CD4-positive, alpha-beta memory T cell (primary cell): ENCODE measurements at regions not wholly inside any gene's neighbourhood (a gene's known extent, or its start where the extent isn't known, plus 50 kb on each side); places are given as distances from the start of the nearest gene placed in this dataset.

ENCODE experiments used
- CTCF ChIA-PET: fragments of 350-600 bp; sonication (Branson Sonifier 250); formaldehyde crosslinking; loops from one replicate; lab custom pipeline; 2021; ENCODE audit warnings: inconsistent platforms; ENCODE audit not compliant: partially characterized antibody; lab: Charles Lee
- POLR2A ChIA-PET: fragments of 350-600 bp; sonication (Branson Sonifier 250); formaldehyde crosslinking; loops from one replicate; lab custom pipeline; 2021; ENCODE audit not compliant: partially characterized antibody; lab: Charles Lee
- DNase-seq, 5 donors: peaks; one replicate each; pipeline versions ENCODE4 v3.0.0 to v3.0.0-alpha.2; 2020 to 2022; ENCODE audit warnings: mixed read lengths in 1 of 5
- H3K27ac ChIP-seq: one replicate; pipeline ENCODE4 v1.7.0; 2013; ENCODE audit warnings: low read depth, low read length
- H3K27me3 ChIP-seq: 2 replicates; pipeline ENCODE4 v1.7.0; 2013; ENCODE audit warnings: mild to moderate bottlenecking, low read length, moderate library complexity; ENCODE audit not compliant: insufficient read depth
- H3K36me3 ChIP-seq: 2 replicates; pipeline ENCODE4 v1.7.0; 2013; ENCODE audit warnings: mild to moderate bottlenecking, low read length, moderate library complexity; ENCODE audit not compliant: insufficient read depth
- H3K4me1 ChIP-seq: 2 replicates; pipeline ENCODE4 v1.7.0; 2013; ENCODE audit warnings: mild to moderate bottlenecking, low read length, moderate library complexity; ENCODE audit not compliant: insufficient read depth
- H3K4me3 ChIP-seq, 2 donors: one replicate each; pipeline ENCODE4 v1.7.0; 2013; ENCODE audit warnings: low read length in 2 of 2, mild to moderate bottlenecking in 1 of 2
- H3K9me3 ChIP-seq, 2 donors: one replicate each; pipeline ENCODE4 v1.7.0; 2013; ENCODE audit warnings: low read length in 2 of 2, control low read depth in 1 of 2; ENCODE audit not compliant: control insufficient read depth in 1 of 2
- H3K27ac Mint-ChIP-seq, 7 donors: one replicate each; pipeline ENCODE4 v1.8.0; 2020 to 2021; ENCODE audit warnings: mixed read lengths in 7 of 7, mild to moderate bottlenecking in 6 of 7, inconsistent platforms in 3 of 7, moderate library complexity in 3 of 7
- H3K27me3 Mint-ChIP-seq, 2 donors: one replicate each; pipeline ENCODE4 v1.8.0; 2020 to 2021; ENCODE audit warnings: mixed read lengths in 2 of 2
- H3K36me3 Mint-ChIP-seq, 2 donors: one replicate each; pipeline ENCODE4 v1.8.0; 2020 to 2021; ENCODE audit warnings: mixed read lengths in 2 of 2, inconsistent platforms in 1 of 2, mild to moderate bottlenecking in 1 of 2
- H3K4me1 Mint-ChIP-seq, 4 donors: one replicate each; pipeline ENCODE4 v1.8.0; 2020 to 2021; ENCODE audit warnings: mixed read lengths in 4 of 4, mild to moderate bottlenecking in 1 of 4
- H3K4me3 Mint-ChIP-seq, 8 donors: one replicate each; pipeline ENCODE4 v1.8.0; 2020 to 2021; ENCODE audit warnings: mixed read lengths in 8 of 8, mild to moderate bottlenecking in 7 of 8, moderate library complexity in 6 of 8, inconsistent platforms in 3 of 8
- H3K9me3 Mint-ChIP-seq, 8 donors: one replicate each; pipeline ENCODE4 v1.8.0; 2020 to 2021; ENCODE audit warnings: mixed read lengths in 8 of 8, mild to moderate bottlenecking in 5 of 8, inconsistent platforms in 3 of 8, moderate library complexity in 1 of 8
- intact Hi-C: fragments of 100-400 bp; cut with micrococcal nuclease; formaldehyde crosslinking; loops from one replicate; pipeline ENCODE4 v1.15.1; 2023

- Histone ChIP-seq H3K9me3 (no peaks in the 10 kb centered on the region), H3K4me3 (no peak overlapping the region), H3K36me3 (no peaks in the 10 kb centered on the region), H3K27me3 (no peaks in the 10 kb centered on the region), H3K4me1 (no peaks in the 10 kb centered on the region), H3K27ac (no peak overlapping the region)
- peaks cover 0 to 3% (median under 1%) of the 10 kb centered on the region in 8 donors for H3K9me3 Mint-ChIP-seq
- H3K4me1 Mint-ChIP-seq, result no peaks in the 10 kb centered on the region
- H3K27me3 Mint-ChIP-seq, result no peaks in the 10 kb centered on the region
- intact Hi-C loops, result no loop called here
- no peak overlapping the region for H3K4me3 Mint-ChIP-seq
- ChIA-PET CTCF (no interaction called here), POLR2A (no interaction called here)
- H3K36me3 Mint-ChIP-seq, result no peaks in the 10 kb centered on the region
- DNase-seq, result no peak
- no peak overlapping the region for H3K27ac Mint-ChIP-seq
These were observed 392.6 kb upstream of the INTU start for GRCh38 chr4:127239902-127240763.

GRCh38 chr4:127240764-127241105, 392.0 kb upstream of the INTU start:
- H3K4me1 Mint-ChIP-seq, result no peaks in the 10 kb centered on the region
- H3K4me3 Mint-ChIP-seq, result no peak overlapping the region
- H3K4me3 ChIP-seq, result no peak overlapping the region
- peaks cover 0 to 3% (median under 1%) of the 10 kb centered on the region in 8 donors for H3K9me3 Mint-ChIP-seq
- intact Hi-C loops, result no loop called here
- H3K27me3 ChIP-seq, result no peaks in the 10 kb centered on the region
- H3K36me3 Mint-ChIP-seq, result no peaks in the 10 kb centered on the region
- no peaks in the 10 kb centered on the region for H3K4me1 ChIP-seq
- no peaks in the 10 kb centered on the region for H3K36me3 ChIP-seq
- H3K27ac Mint-ChIP-seq, result no peak overlapping the region
- DNase-seq, result no peak
- ChIA-PET CTCF (no interaction called here), POLR2A (no interaction called here)
- no peaks in the 10 kb centered on the region for H3K9me3 ChIP-seq
- H3K27ac ChIP-seq, result no peak overlapping the region
- no peaks in the 10 kb centered on the region for H3K27me3 Mint-ChIP-seq

GRCh38 chr4:127244515-127244914, 388.2 kb upstream of the INTU start:
- intact Hi-C loops, result no loop called here
- H3K4me3 Mint-ChIP-seq, result no peak overlapping the region
- no peaks in the 10 kb centered on the region for H3K9me3 ChIP-seq
- H3K4me1 ChIP-seq, result no peaks in the 10 kb centered on the region
- ChIA-PET CTCF (no interaction called here), POLR2A (no interaction called here)
- H3K4me3 ChIP-seq, result no peak overlapping the region
- no peaks in the 10 kb centered on the region for H3K36me3 Mint-ChIP-seq
- no peaks in the 10 kb centered on the region for H3K27me3 Mint-ChIP-seq
- no peaks in the 10 kb centered on the region for H3K36me3 ChIP-seq
- no peak for DNase-seq
- no peak overlapping the region for H3K27ac Mint-ChIP-seq
- H3K4me1 Mint-ChIP-seq, result no peaks in the 10 kb centered on the region
- peaks cover 0 to 11% (median 0%) of the 10 kb centered on the region in 8 donors for H3K9me3 Mint-ChIP-seq
- no peaks in the 10 kb centered on the region for H3K27me3 ChIP-seq
- H3K27ac ChIP-seq, result no peak overlapping the region

- peaks cover 0 to 11% (median 0%) of the 10 kb centered on the region in 8 donors for H3K9me3 Mint-ChIP-seq
- H3K4me1 ChIP-seq, result no peaks in the 10 kb centered on the region
- no peak overlapping the region for H3K27ac Mint-ChIP-seq
- DNase-seq, result no peak
- H3K4me1 Mint-ChIP-seq, result no peaks in the 10 kb centered on the region
- intact Hi-C loops, result no loop called here
- ChIA-PET CTCF (no interaction called here), POLR2A (no interaction called here)
- H3K36me3 ChIP-seq, result no peaks in the 10 kb centered on the region
- H3K27ac ChIP-seq, result no peak overlapping the region
- H3K27me3 ChIP-seq, result no peaks in the 10 kb centered on the region
- H3K36me3 Mint-ChIP-seq, result no peaks in the 10 kb centered on the region
- no peak overlapping the region for H3K4me3 Mint-ChIP-seq
- H3K4me3 ChIP-seq, result no peak overlapping the region
- H3K9me3 ChIP-seq, result no peaks in the 10 kb centered on the region
- no peaks in the 10 kb centered on the region for H3K27me3 Mint-ChIP-seq
These were observed 385.5 kb upstream of the INTU start for GRCh38 chr4:127246963-127247952.

GRCh38 chr4:127249066-127249766, 383.5 kb upstream of the INTU start:
- H3K27me3 Mint-ChIP-seq, result no peaks in the 10 kb centered on the region
- H3K36me3 Mint-ChIP-seq, result no peaks in the 10 kb centered on the region
- no peak overlapping the region for H3K27ac ChIP-seq
- H3K4me3 ChIP-seq, result no peak overlapping the region
- no peak overlapping the region for H3K4me3 Mint-ChIP-seq
- H3K27me3 ChIP-seq, result no peaks in the 10 kb centered on the region
- CTCF ChIA-PET, result no interaction called here
- no peak for DNase-seq
- intact Hi-C loops, result no loop called here
- no peaks in the 10 kb centered on the region for H3K4me1 Mint-ChIP-seq
- no peaks in the 10 kb centered on the region for H3K9me3 ChIP-seq
- H3K4me1 ChIP-seq, result no peaks in the 10 kb centered on the region
- POLR2A ChIA-PET, result no interaction called here
- H3K27ac Mint-ChIP-seq, result no peak overlapping the region
- no peaks in the 10 kb centered on the region for H3K36me3 ChIP-seq
- peaks cover 0 to 11% (median under 1%) of the 10 kb centered on the region in 8 donors for H3K9me3 Mint-ChIP-seq

- Mint-ChIP-seq H3K27me3 (no peaks in the 10 kb centered on the region), H3K9me3 (peaks cover 0 to 11% (median 2%) of the 10 kb centered on the region in 8 donors), H3K4me1 (no peaks in the 10 kb centered on the region), H3K36me3 (no peaks in the 10 kb centered on the region), H3K4me3 (no peak overlapping the region), H3K27ac (no peak overlapping the region)
- no peaks in the 10 kb centered on the region for H3K27me3 ChIP-seq
- no peak for DNase-seq
- ChIA-PET POLR2A (no interaction called here), CTCF (no interaction called here)
- no peaks in the 10 kb centered on the region for H3K4me1 ChIP-seq
- H3K9me3 ChIP-seq, result no peaks in the 10 kb centered on the region
- H3K4me3 ChIP-seq, result no peak overlapping the region
- H3K36me3 ChIP-seq, result no peaks in the 10 kb centered on the region
- no peak overlapping the region for H3K27ac ChIP-seq
- intact Hi-C loops, result no loop called here
These were observed 383.0 kb upstream of the INTU start for GRCh38 chr4:127249767-127250108.

- Histone ChIP-seq H3K36me3 (no peaks in the 10 kb centered on the region), H3K4me3 (no peak overlapping the region), H3K4me1 (no peaks in the 10 kb centered on the region), H3K27ac (no peak overlapping the region), H3K9me3 (no peaks in the 10 kb centered on the region), H3K27me3 (no peaks in the 10 kb centered on the region)
- Mint-ChIP-seq H3K4me1 (no peaks in the 10 kb centered on the region), H3K9me3 (peaks cover 0 to 11% (median 2%) of the 10 kb centered on the region in 8 donors), H3K27ac (no peak overlapping the region), H3K36me3 (no peaks in the 10 kb centered on the region), H3K4me3 (no peak overlapping the region), H3K27me3 (no peaks in the 10 kb centered on the region)
- intact Hi-C loops, result no loop called here
- ChIA-PET CTCF (no interaction called here), POLR2A (no interaction called here)
- no peak for DNase-seq
These were observed 382.2 kb upstream of the INTU start for GRCh38 chr4:127250577-127250976.
